Gastroesophageal sphincter (tissue), 4 donors: ENCODE measurements at regions not wholly inside any gene's neighbourhood (a gene's known extent, or its start where the extent isn't known, plus 50 kb on each side); places are given as distances from the start of the nearest gene placed in this dataset.
A peak's percentile ranks its signal among the peaks of the same experiment; 100 is the strongest.
"Not testable (repeated sequence)": the region's sequence is repeated elsewhere in the genome, so short reads cannot be mapped to it uniquely, and the experiment has no call there.

Source experiments
- ATAC-seq: fragments of 150-250 bp; one replicate; pipeline ENCODE4 v1.9.1; 2016; ENCODE audit warnings: mild to moderate bottlenecking, moderate library complexity
- H3K27ac ChIP-seq, 4 donors: fragments of 200-600 bp; sonication (generic) in 3 of 4; 1 replicate in 3 of 4; 2 replicates in 1 of 4; pipeline ENCODE4 v1.5.1; 2016 to 2019
- H3K27me3 ChIP-seq: fragments of 200-600 bp; sonication (generic); one replicate; pipeline ENCODE4 v1.5.1; 2019
- H3K36me3 ChIP-seq, 2 donors: fragments of 200-600 bp; sonication (generic); one replicate each; pipeline ENCODE4 v1.5.1; 2019; ENCODE audit warnings: control low read depth in 1 of 2
- H3K4me1 ChIP-seq, 3 donors: fragments of 200-600 bp; sonication (generic); 1 replicate in 2 of 3; 2 replicates in 1 of 3; pipeline ENCODE4 v1.5.1; 2016 to 2019; ENCODE audit warnings: control low read depth in 2 of 3
- H3K4me3 ChIP-seq, 2 donors: fragments of 200-600 bp; sonication (generic); one replicate each; pipeline ENCODE4 v1.5.1; 2019; ENCODE audit warnings: mild to moderate bottlenecking in 1 of 2, moderate library complexity in 1 of 2
- H3K9me3 ChIP-seq, 3 donors: fragments of 200-600 bp; sonication (generic); one replicate each; pipeline ENCODE4 v1.5.1; 2017 to 2019; ENCODE audit warnings: control low read depth in 2 of 3
- EP300 ChIP-seq: sonication (generic); formaldehyde crosslinking; IDR thresholded peaks from one replicate; pipeline ENCODE4 v1.6.1; 2017; ENCODE audit warnings: antibody characterized with exemption, mild to moderate bottlenecking
- POLR2A ChIP-seq, 2 donors: fragments of 450-650 bp; IDR thresholded peaks; one replicate each; pipeline ENCODE4 v1.6.1; 2017; ENCODE audit warnings: antibody characterized with exemption in 2 of 2, mild to moderate bottlenecking in 2 of 2, moderate library complexity in 1 of 2
- POLR2AphosphoS5 ChIP-seq: sonication (generic); formaldehyde crosslinking; IDR thresholded peaks from one replicate; pipeline ENCODE4 v1.6.1; 2017; ENCODE audit warnings: antibody characterized with exemption
- WGBS, 2 donors: methylation state at CpG; one replicate each; pipeline ENCODE4 v1.1.5; 2018; ENCODE audit warnings: low coverage in 1 of 2; 5-methylcytosine and 5-hydroxymethylcytosine counted together
- TF ChIP-seq, protein P1 (sequence below), 4 experiments: fragments of 200-600 bp in 2 of 4; fragments of 450-650 bp in 2 of 4; sonication (generic) in 1 of 4; IDR thresholded peaks; one replicate each; pipeline ENCODE4 v1.5.1; 2017 to 2019; ENCODE audit warnings: antibody characterized with exemption in 4 of 4, mild to moderate bottlenecking in 2 of 4, moderate library complexity in 2 of 4

DNA sequence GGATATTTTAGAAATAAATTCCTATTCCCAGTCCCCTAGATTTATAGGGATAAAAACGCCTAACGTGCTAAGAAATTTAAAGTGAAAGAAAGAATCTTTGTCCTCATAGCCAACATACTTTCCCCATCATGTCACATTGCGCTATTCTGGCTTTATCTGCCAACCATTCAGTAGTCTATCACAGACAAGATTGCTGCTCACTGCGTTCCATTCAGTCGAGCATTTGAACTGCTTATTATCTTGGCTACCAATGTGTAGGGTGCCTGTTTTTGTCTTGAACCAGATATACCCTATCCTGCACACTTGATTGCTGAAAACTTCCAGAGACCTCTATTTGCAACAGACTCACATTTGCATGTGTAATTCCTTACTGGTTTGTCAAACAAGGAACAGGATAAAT, 751.5 kb downstream of the EPHA7 start:
- Histone ChIP-seq H3K27me3 (no peaks in the 10 kb centered on the region), H3K36me3 (no peaks in the 10 kb centered on the region), H3K9me3 (no peaks in the 10 kb centered on the region), H3K27ac (peak overlapping the region in 1 of 4 donors; percentile 8), H3K4me1 (no peaks in the 10 kb centered on the region), H3K4me3 (no peak overlapping the region)
- WGBS, 2 donors: 30 to 40% methylated on average over 5 of the region's 5 CpGs
- TF ChIP-seq EP300: no peak
- TF ChIP-seq, protein P1, sequence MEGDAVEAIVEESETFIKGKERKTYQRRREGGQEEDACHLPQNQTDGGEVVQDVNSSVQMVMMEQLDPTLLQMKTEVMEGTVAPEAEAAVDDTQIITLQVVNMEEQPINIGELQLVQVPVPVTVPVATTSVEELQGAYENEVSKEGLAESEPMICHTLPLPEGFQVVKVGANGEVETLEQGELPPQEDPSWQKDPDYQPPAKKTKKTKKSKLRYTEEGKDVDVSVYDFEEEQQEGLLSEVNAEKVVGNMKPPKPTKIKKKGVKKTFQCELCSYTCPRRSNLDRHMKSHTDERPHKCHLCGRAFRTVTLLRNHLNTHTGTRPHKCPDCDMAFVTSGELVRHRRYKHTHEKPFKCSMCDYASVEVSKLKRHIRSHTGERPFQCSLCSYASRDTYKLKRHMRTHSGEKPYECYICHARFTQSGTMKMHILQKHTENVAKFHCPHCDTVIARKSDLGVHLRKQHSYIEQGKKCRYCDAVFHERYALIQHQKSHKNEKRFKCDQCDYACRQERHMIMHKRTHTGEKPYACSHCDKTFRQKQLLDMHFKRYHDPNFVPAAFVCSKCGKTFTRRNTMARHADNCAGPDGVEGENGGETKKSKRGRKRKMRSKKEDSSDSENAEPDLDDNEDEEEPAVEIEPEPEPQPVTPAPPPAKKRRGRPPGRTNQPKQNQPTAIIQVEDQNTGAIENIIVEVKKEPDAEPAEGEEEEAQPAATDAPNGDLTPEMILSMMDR (IDR thresholded peaks at IDR 0.05): no peak
- no peak for TF ChIP-seq POLR2A (IDR thresholded peaks at IDR 0.05)
- no peak for ATAC-seq

DNA sequence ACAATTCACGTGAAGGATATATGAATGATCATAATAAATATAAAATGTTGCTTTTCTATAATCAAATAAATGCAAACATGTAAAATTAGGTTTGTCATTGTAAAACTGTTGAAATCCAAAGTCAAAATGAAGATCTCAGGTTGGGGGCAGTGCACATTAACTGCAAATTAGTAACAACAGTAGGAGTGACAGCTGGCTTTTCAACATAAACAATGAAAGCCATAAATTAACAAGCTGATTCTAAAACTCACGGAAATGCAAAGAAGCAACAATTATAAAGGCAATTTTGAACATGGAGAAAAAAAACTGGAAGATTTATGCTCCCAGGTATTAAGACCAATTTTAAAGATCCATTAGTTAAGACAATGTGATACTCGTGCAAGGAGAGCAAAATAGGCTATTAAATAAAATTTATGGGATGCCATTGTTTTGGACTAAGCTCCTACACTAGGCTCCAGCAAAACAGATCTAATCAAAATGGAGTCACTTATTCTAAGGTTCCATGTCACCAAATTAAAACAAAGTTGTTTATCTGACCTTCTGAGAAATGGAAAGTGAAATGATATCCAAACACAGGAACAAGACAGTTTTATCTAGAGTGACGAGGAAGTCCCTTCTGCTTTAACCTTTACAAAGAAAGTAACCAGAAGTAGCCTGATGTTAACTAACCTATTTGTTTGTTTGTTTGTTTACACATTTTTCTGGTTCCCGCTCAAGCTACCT, 770.8 kb downstream of the EPHA7 start:
- Histone ChIP-seq H3K27ac (no peak overlapping the region), H3K27me3 (no peaks in the 10 kb centered on the region), H3K9me3 (peaks cover 0 to 5% (median 0%) of the 10 kb centered on the region in 3 donors), H3K4me1 (no peaks in the 10 kb centered on the region), H3K36me3 (no peaks in the 10 kb centered on the region), H3K4me3 (no peak overlapping the region)
- 62% methylated on average over 5 of the region's 5 CpGs for WGBS, 2 donors
- no peak for ATAC-seq
- TF ChIP-seq, protein P1 (IDR thresholded peaks at IDR 0.05): no peak
- TF ChIP-seq POLR2AphosphoS5: no peak
- TF ChIP-seq EP300: no peak
- no peak for TF ChIP-seq POLR2A (IDR thresholded peaks at IDR 0.05)

DNA sequence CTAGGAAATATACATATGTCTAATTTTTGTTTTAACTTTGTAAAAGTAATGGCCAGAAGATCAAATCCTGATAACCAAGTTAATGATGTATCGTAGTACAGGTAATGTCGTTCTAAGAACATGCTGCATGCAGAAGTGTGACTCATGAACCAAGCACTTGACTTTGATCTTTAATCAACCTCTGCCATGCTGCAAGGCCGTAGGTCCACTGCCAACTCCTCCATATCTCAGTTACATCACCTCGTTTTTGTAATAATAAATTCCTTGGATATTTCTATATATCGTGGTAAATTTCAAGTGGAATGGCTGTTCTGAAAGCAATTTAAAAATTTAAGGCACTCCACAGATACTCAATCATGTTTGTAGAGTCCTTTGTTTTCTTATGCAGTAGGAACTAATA, 771.7 kb downstream of the EPHA7 start:
- 60 to 72% methylated on average over 5 of the region's 5 CpGs for WGBS, 2 donors

DNA sequence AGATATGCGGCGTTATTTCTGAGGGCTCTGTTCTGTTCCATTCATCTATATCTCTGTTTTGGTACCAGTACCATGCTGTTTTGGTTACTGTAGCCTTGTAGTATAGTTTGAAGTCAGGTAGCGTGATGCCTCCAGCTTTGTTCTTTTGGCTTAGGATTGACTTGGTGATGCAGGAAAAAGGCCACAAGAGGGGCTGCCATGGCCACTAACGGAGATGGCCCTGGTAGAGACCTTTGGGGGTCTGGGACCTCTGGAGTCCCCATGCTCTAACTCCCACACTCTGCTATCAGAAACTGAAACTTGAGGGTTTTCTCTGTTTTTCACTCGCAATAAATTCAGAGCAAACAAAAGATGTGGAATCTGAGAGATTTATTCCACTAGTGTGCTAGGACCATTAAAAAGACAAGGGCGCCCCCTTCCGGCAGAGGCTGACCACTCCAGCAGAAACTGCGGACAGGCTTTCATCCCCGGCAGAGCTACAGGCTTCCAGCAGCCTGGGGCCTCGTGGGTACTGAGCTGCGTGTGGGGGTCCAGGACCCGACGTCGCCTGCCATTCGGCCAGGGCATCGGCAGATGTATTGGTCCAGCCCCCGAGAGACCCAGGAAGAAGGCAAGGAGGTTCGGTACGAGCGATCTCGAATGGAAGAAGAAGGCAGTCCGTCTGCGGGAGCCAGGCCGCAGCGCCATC, 775.1 kb downstream of the EPHA7 start:
- not testable (repeated sequence) for H3K27ac ChIP-seq, H3K4me3 ChIP-seq, H3K9me3 ChIP-seq, H3K36me3 ChIP-seq, H3K4me1 ChIP-seq, H3K27me3 ChIP-seq, ATAC-seq
- TF ChIP-seq, protein P1 (IDR thresholded peaks at IDR 0.05): peak in 1 of 4 experiments; percentile 41
- 87 to 96% methylated on average over 5 of the region's 25 CpGs for WGBS, 2 donors

More for the DNA sequence above, 771.7 kb downstream of the EPHA7 start:
- Histone ChIP-seq H3K27ac (no peak overlapping the region), H3K36me3 (no peaks in the 10 kb centered on the region), H3K27me3 (no peaks in the 10 kb centered on the region), H3K4me1 (no peaks in the 10 kb centered on the region), H3K9me3 (peaks cover 0 to 5% (median 0%) of the 10 kb centered on the region in 3 donors), H3K4me3 (no peak overlapping the region)
- TF ChIP-seq POLR2AphosphoS5: no peak
- TF ChIP-seq EP300: no peak
- TF ChIP-seq, protein P1 (IDR thresholded peaks at IDR 0.05): no peak
- no peak for TF ChIP-seq POLR2A (IDR thresholded peaks at IDR 0.05)
- no peak for ATAC-seq

DNA sequence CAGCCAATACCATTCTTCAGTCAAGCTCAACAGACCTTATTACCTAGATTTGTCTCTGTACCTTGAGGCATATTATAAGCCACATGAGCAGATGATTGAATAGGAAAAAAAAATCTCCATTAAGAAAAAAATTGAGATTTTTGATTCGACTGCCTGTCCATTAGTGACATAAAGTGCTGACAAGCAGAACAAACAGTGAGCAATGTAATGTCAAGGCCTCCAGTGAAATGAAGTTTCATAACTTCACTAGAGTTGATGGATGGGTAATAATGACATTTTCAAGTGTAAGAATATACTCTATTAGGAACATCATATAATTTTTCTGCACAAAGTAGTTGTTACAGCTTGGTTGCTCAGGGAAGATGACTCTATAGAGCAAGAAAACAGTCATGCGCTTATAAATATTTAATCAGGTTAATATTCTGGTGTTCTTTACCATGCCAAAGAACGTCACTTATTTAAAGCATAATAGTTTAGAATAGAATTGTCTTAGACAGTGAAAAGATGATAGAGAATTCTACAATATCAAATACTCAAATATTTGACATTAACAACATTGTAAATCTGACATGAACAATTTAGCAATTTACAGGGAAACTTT, 783.7 kb downstream of the EPHA7 start:
- no peaks in the 10 kb centered on the region for H3K27me3 ChIP-seq
- 81 to 86% methylated on average over 3 of the region's 3 CpGs for WGBS, 2 donors
- H3K27ac ChIP-seq: no peak overlapping the region
- no peak for ATAC-seq
- no peaks in the 10 kb centered on the region for H3K4me1 ChIP-seq
- no peaks in the 10 kb centered on the region for H3K36me3 ChIP-seq
- TF ChIP-seq EP300 (no peak), POLR2AphosphoS5 (no peak)
- TF ChIP-seq, protein P1 (IDR thresholded peaks at IDR 0.05): no peak
- no peaks in the 10 kb centered on the region for H3K9me3 ChIP-seq
- H3K4me3 ChIP-seq: no peak overlapping the region
